LoVo (cell line): ENCODE measurements at regions not wholly inside any gene's neighbourhood (a gene's known extent, or its start where the extent isn't known, plus 50 kb on each side); places are given as distances from the start of the nearest gene placed in this dataset.
A peak's percentile ranks its signal among the peaks of the same experiment; 100 is the strongest.

ENCODE experiments used
- DNase-seq: peaks from one replicate; pipeline ENCODE4 v3.0.0-alpha.2; 2016; ENCODE audit warnings: low spot score

- DNase-seq: peak; percentile 18
Measured at GRCh38 chr9:90948156-90948555, 146.5 kb downstream of the SYK start.

DNA sequence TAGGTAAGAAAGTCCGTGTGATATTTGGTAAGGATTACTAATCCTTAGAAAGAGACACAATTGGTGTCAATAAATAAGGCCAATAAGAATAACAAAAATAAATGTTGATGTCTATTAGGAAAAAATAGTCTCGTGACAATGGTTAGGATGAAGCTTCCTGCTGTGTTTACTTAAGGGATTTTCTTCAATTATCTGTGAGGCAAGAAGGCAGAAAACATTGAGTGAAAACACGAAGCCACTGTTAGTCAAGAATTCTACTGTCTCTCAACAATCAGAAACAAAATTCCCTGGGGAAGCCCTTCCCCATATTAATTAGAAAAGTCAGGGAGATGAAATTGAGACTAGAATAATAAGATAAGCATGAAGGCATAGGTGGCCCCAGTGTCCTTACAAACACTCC, 149.0 kb downstream of the SYK start:
- DNase-seq: no peak

DNA sequence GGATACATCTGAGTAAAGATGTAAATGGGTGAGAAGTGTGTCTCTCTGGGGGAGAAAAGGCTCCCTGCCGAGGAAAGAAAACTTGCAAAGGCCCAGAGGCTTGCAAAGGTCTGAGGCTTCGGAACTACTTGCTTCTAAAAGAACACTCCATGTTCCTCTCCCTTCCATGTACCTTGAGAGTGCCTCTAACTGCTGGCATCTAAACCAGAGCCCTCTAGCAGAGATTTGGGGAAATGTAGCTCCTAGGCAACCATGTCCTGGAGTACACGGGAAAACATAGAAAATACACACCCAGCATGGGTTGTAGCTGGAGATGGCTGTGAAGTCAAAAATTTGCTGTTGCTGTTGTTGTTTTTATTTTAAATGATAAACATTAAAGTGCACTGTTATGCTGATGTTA, 151.6 kb downstream of the SYK start:
- DNase-seq: no peak

DNA sequence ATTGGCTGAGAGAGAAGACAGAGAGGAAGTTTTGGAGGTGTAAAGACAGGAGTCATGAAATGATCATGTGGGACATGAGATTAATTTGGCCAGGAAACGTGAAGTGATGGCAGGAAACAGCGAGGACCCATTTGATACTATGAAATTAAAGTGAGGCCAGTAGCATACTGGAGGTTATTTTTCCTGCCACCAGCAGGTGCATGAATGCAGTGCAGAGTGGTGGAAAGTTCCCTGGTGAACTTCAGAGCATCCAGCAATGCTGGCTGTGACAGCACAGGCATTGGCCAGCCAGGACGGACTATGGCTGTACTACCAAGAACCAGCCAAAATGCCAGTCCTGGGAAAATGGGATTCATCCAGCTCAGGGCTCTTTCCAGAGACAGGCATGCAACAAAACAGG, 152.2 kb downstream of the SYK start:
- DNase-seq: no peak

GRCh38 chr9:90956026-90956810, 154.6 kb downstream of the SYK start:
- no peak for DNase-seq

DNA sequence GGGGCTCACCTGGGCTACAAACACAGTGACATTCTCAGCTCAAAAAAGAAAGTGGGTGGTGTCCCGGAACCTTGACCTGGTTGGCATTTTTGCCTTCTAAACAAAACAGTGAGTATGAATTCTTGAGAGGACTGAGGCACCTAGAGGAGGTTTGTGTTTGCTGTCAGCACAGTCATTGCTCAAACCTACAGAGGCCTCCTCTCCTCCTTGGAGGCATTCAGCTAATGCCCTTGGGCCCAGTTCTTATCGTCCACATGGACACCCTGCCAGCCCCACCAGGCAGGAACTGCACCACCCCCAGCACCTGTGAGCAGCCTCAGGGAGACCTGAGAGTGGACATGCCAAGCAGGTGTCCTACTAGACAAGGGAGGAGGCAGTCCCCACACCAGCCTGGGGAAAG, 156.7 kb downstream of the SYK start:
- no peak for DNase-seq

DNA sequence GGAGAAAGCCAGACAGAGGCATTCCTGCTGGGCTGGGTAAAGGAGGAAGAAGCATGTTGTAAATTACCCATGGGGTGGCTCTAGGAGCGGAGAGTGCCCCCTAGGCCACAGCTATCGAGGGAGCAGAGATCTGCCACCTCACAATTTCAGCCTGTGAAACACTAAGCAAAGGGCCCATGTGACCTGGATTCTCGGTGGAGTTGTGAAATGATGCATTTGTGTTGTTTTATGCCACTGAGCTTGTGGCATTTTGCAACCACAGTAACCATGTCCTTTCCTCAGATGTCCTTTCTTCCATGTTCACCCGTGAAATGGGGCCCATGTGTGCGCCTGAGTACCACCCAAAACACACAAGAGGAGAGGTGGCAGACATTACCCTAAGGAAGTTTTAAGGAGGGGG, 159.3 kb downstream of the SYK start:
- DNase-seq: no peak

DNA sequence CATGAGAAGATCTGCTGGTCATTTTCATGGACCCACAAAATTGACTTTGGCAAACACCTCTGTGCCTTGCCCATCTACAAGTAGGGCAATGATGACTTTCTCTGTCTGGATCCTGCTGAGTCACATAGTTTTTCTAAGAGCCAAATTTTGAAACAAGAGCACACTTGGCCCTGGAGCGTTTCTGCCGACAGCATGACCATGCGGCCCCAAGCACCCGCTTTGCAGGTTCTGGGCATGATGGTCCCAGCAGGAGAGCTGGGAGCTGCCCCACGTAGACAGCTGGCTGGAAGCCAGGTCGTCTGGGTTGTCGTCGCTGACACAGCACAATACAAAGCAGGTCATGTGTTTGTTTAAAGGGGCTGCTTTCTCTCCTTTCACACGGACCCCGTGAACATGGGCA, 159.8 kb downstream of the SYK start:
- DNase-seq: no peak

GRCh38 chr9:90964101-90965020, 162.7 kb downstream of the SYK start:
- DNase-seq: no peak

DNA sequence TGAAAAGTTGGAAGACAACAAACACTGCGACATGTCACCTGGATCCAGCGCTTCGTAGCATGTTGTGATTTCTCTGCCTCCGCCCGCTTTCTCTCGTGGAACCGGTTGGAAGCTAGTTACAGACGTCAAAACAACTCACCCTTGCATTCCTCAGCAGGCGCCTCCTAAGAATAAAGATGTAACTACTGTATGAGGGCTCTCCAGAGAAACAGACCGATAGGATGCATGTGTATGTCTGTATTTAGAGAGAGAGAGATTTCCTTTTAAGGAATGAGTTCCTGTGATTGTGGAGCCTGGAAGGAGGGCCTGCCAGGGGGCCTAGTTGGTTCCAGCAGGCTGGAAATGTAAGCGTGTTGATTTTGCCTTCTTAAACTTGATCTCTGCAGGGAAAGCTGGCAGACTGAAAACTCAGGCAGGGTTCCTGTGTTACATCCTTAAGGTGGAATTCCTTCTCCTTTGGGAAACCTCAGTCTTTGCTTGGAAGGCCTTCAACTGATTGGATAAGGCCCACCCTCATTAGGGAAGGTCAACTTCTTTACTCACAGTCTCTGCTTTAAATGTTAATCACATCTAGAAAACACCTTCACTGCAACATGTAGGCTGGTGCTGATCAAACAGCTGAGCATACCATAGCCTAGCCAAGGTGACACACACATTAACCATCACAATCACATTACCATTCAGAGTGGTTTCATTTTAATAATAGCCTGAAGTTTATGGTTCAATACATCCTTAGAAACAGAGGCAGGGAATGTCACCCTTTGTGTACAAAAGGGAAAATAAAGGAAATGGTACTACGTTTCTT, 163.8 kb downstream of the SYK start:
- no peak for DNase-seq

- no peak for DNase-seq
Measured at GRCh38 chr9:90966031-90966290, 164.3 kb downstream of the SYK start.

DNA sequence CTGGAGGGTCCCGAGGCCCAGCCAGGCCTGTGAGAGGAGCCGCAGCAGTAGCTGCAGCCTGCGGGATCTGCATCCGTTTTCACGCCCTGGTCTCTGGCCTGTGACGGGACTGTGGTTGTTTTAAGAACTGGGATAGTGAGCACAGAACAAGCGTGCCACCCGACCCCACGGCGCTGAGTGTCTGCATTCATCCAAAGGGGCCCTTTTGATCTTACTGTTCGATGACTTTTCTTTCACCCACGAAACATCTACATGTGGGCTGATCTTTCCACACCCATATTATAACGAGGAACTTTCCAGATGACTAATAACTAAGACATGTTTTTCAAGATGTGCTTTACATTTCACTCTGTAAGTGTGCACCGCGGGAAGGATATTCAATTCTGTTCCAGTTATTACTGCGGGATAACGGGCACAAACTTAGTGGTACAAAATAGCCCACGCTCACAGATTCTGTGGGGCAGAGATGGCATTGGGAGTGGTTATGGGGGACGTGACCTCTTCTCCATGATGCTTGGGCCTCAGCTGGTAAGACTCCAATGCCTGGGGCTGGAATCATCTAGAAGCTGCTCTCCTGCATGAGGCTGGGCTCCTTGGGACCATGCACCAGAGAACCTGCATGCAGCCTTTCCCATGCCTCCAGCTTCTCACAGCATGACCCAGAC, 165.0 kb downstream of the SYK start:
- DNase-seq: no peak

GRCh38 chr9:90967145-90967538, 165.5 kb downstream of the SYK start:
- DNase-seq: no peak

DNA sequence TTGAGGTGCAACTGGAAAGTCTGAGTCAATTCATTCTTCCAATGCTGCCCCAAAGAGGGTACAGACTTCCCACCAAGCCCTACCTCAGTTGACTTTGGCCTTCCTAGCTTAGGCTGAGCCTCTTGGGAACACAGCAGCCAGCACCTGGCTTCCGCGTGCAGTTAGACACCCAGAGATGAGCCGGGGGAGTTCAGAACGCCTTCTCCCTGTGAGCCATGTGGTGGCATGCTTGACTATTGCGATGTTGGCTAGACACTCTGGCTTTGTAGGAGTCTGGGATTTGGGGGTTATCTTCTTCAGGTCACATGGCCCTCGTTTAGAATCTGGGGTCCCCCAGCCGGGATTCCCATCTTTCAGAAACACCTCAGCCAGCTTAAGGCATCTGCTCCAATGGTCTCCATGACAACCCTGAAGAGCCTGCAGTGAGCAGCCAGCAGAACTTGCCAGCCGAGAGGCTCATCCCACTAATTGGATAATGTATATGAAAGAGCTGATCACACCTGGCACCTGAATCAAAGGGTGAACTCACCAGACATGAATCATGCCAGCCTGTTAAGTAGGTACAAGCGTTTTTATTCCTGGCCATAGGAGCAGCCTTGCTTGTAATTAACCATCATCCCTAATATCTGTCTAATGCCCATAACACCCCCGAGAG, 167.5 kb downstream of the SYK start:
- no peak for DNase-seq

DNA sequence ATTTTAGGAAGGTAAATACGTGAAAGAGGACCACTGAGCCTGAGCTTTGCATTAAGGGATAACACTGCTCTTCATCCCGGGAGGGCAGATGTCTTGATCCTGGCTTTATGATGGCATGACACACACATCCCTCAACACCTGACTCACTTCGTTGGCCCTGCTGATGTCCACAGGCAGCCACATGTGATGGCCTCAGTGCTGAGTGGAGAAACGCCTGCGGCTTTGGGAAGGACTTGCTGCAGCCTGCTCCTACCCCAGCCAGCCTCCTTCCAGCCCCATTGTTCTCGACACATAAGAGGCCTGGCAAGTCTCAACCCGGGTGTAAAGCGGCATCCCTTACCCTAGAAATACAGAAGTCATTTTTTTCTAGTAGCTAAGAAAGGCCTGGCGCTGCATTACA, 169.0 kb downstream of the SYK start:
- no peak for DNase-seq

DNA sequence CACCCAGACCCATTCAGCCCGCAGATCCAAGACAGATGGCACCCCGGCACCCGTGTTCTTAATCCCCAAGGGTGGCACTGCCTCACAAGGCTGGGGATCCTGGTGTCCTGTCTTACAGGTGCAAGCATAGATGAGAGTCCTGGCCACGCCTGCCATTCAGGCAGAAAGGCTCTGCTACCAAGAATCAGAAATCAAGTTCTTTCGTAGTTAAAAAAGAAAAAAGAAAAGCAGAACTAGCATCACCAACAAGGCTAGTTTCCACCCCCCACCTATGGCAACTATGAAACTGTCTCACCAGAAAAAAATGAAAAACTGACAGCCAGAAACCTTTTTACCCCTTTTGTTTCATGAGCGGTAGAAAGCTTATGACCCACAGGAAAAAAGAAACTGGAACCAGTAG, 170.4 kb downstream of the SYK start:
- DNase-seq: no peak

DNA sequence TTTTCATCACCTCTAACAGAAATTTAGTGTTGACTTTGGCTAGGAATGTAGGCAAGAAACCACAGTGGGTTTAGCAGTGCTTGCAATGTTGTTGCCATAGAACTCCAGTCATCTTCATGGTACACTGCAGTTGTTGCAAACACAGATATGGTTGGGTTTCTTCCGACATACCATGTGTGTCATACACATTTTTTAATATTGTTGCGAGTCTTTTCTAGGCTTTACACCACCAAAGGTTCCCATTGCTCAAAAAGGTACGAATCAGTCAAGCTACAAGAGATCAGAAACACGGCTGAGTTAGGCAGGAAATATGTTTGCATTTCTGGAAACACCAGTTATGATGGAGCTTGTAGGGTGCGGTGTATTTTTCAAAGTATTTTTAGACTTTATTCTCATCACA, 172.4 kb downstream of the SYK start:
- DNase-seq: no peak

- DNase-seq: no peak
Measured at GRCh38 chr9:90974643-90975245, 173.1 kb downstream of the SYK start.

GRCh38 chr9:90975781-90976538, 174.3 kb downstream of the SYK start:
- DNase-seq: no peak

- peak; percentile 11 for DNase-seq
Measured at GRCh38 chr9:90979138-90979551, 177.5 kb downstream of the SYK start.

GRCh38 chr9:90979639-90980038, 178.0 kb downstream of the SYK start:
- no peak for DNase-seq
